Liver (tissue), 8 donors: ENCODE measurements at regions not wholly inside any gene's neighbourhood (a gene's known extent, or its start where the extent isn't known, plus 50 kb on each side); places are given as distances from the start of the nearest gene placed in this dataset.

ENCODE experiments used
- DNase-seq: peaks from one replicate; pipeline ENCODE4 v3.0.0-alpha.2; 2017; ENCODE audit warnings: low spot score
- H3K27ac ChIP-seq, 2 donors: one replicate each; pipeline ENCODE4 v1.7.0; 2013; ENCODE audit warnings: inconsistent platforms in 2 of 2, low read length in 2 of 2, control low read depth in 1 of 2, low read depth in 1 of 2, mild to moderate bottlenecking in 1 of 2
- H3K27me3 ChIP-seq, 4 donors: one replicate each; pipeline versions ENCODE4 v1.6.1 to v1.7.0; 2013; ENCODE audit warnings: low read length in 3 of 4, inconsistent platforms in 1 of 4, mild to moderate bottlenecking in 1 of 4, moderate library complexity in 1 of 4; ENCODE audit not compliant: control insufficient read depth in 4 of 4, insufficient read depth in 4 of 4
- H3K36me3 ChIP-seq, 4 donors: one replicate each; pipeline versions ENCODE4 v1.6.1 to v1.7.0; 2013; ENCODE audit warnings: low read length in 3 of 4, mild to moderate bottlenecking in 3 of 4, low read depth in 1 of 4, moderate library complexity in 1 of 4; ENCODE audit not compliant: control insufficient read depth in 4 of 4, insufficient read depth in 3 of 4
- H3K4me1 ChIP-seq, 4 donors: one replicate each; pipeline versions ENCODE4 v1.6.1 to v1.7.0; 2013; ENCODE audit warnings: low read length in 3 of 4, mild to moderate bottlenecking in 3 of 4, moderate library complexity in 1 of 4; ENCODE audit not compliant: control insufficient read depth in 4 of 4, insufficient read depth in 4 of 4
- H3K4me3 ChIP-seq, 3 donors: one replicate each; pipeline versions ENCODE4 v1.6.1 to v1.7.0; 2013; ENCODE audit warnings: low read length in 3 of 3, control low read depth in 1 of 3, low read depth in 1 of 3, mild to moderate bottlenecking in 1 of 3
- H3K9ac ChIP-seq, 2 donors: one replicate each; pipeline ENCODE4 v1.7.0; 2013; ENCODE audit warnings: low read length in 2 of 2, mild to moderate bottlenecking in 2 of 2, moderate library complexity in 2 of 2, control low read depth in 1 of 2, low read depth in 1 of 2
- H3K9me3 ChIP-seq, 4 donors: one replicate each; pipeline versions ENCODE4 v1.6.1 to v1.7.0; 2013; ENCODE audit warnings: low read length in 3 of 4; ENCODE audit not compliant: control insufficient read depth in 4 of 4
- ATF3 ChIP-seq: IDR thresholded peaks from 2 replicates; pipeline ENCODE4 v1.6.1; 2016; ENCODE audit warnings: antibody characterized with exemption
- CTCF ChIP-seq: fragments of 150-350 bp; IDR thresholded peaks from 2 replicates; pipeline ENCODE4 v1.5.1; 2017; ENCODE audit warnings: improper control_type of control experiment, low read depth, low read length; ENCODE audit not compliant: missing input control
- EGR1 ChIP-seq, 2 donors: IDR thresholded peaks; 2 replicates each; pipeline ENCODE4 v1.6.1; 2016 to 2018; ENCODE audit warnings: antibody characterized with exemption in 2 of 2, low read depth in 2 of 2
- FOXA1 ChIP-seq: IDR thresholded peaks from 2 replicates; pipeline ENCODE4 v1.6.1; 2016; ENCODE audit warnings: antibody characterized with exemption
- FOXA2 ChIP-seq: IDR thresholded peaks from 2 replicates; pipeline ENCODE4 v1.6.1; 2016; ENCODE audit warnings: antibody characterized with exemption
- GABPA ChIP-seq, 2 donors: IDR thresholded peaks in 1 of 2; conservative IDR thresholded peaks in 1 of 2; 2 replicates each; pipeline ENCODE4 v1.6.1; 2016; ENCODE audit warnings: antibody characterized with exemption in 2 of 2, mild to moderate bottlenecking in 1 of 2, moderate library complexity in 1 of 2
- HNF4A ChIP-seq, 2 donors: conservative IDR thresholded peaks; 2 replicates each; pipeline ENCODE4 v1.6.1; 2016; ENCODE audit warnings: antibody characterized with exemption in 2 of 2, mild to moderate bottlenecking in 2 of 2
- HNF4G ChIP-seq: IDR thresholded peaks from 2 replicates; pipeline ENCODE4 v1.6.1; 2016; ENCODE audit warnings: antibody characterized with exemption
- JUND ChIP-seq, 2 donors: IDR thresholded peaks; 2 replicates each; pipeline ENCODE4 v1.6.1; 2016; ENCODE audit warnings: antibody characterized with exemption in 2 of 2
- MAX ChIP-seq: IDR thresholded peaks from 2 replicates; pipeline ENCODE4 v1.6.1; 2016; ENCODE audit warnings: antibody characterized with exemption
- NR2F2 ChIP-seq: IDR thresholded peaks from 2 replicates; pipeline ENCODE4 v1.6.1; 2016; ENCODE audit warnings: antibody characterized with exemption
- RAD21 ChIP-seq, 2 donors: IDR thresholded peaks; 2 replicates each; pipeline ENCODE4 v1.6.1; 2016; ENCODE audit warnings: antibody characterized with exemption in 2 of 2, mild to moderate bottlenecking in 2 of 2
- REST ChIP-seq: IDR thresholded peaks from 2 replicates; pipeline ENCODE4 v1.6.1; 2016; ENCODE audit warnings: antibody characterized with exemption, mild to moderate bottlenecking
- RXRA ChIP-seq, 2 donors: IDR thresholded peaks; 2 replicates each; pipeline ENCODE4 v1.6.1; 2017 to 2018; ENCODE audit warnings: antibody characterized with exemption in 2 of 2, mild to moderate bottlenecking in 1 of 2
- SP1 ChIP-seq: IDR thresholded peaks from 2 replicates; pipeline ENCODE4 v1.6.1; 2018; ENCODE audit warnings: antibody characterized with exemption, mild to moderate bottlenecking
- TAF1 ChIP-seq: conservative IDR thresholded peaks from 2 replicates; pipeline ENCODE4 v1.6.1; 2016; ENCODE audit warnings: antibody characterized with exemption, mild to moderate bottlenecking
- YY1 ChIP-seq: IDR thresholded peaks from 2 replicates; pipeline ENCODE4 v1.6.1; 2016; ENCODE audit warnings: antibody characterized with exemption, mild to moderate bottlenecking
- WGBS: extraction: QIAGEN DNeasy Blood & Tissue Kit; methylation state at CpG from one replicate; pipeline ENCODE4 v1.1.7; 2013; 5-methylcytosine and 5-hydroxymethylcytosine counted together
- TF ChIP-seq, protein P1 (sequence below): IDR thresholded peaks from 2 replicates; pipeline ENCODE4 v1.6.1; 2016; ENCODE audit warnings: antibody characterized with exemption
- donor health status: healthy.
- donor health status: healthy.
- donor health status: healthy.
- donor health status: healthy.
- donor health status: healthy.

DNA sequence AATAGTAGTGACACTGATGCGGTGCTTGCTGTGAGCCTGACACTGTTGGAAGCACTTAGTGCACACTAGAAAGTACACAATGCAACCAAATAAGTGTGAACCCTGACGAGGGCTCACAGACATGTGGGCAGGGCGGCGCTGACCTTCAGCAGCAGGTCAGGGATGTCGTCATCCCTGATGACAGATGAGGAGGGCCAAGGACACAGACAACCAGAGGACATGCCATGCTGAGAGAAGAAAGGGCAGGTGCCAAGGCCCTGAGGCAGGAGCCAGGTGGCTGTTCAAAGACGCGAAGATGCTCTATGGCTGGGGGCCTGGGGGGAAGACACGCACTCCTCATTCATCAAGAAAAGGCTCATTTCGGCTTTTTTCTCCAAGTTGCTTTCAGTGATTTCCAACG lies 176.4 kb upstream of the CST7 start:
- H3K27me3 ChIP-seq = no peaks in the 10 kb centered on the region
- DNase-seq = no peak
- H3K27ac ChIP-seq = no peak overlapping the region
- no peaks in the 10 kb centered on the region for H3K4me1 ChIP-seq
- no peak overlapping the region for H3K4me3 ChIP-seq
- H3K9ac ChIP-seq = no peak overlapping the region
- TF ChIP-seq SP1 = no peak
- no peak for TF ChIP-seq GABPA (IDR thresholded peaks at IDR 0.05 in 1 of 2, conservative IDR thresholded peaks at IDR 0.05 in 1 of 2)
- TF ChIP-seq RAD21 (IDR thresholded peaks at IDR 0.05) = no peak
- TF ChIP-seq RXRA (IDR thresholded peaks at IDR 0.05) = no peak
- no peak for TF ChIP-seq MAX
- no peak for TF ChIP-seq TAF1
- peaks cover 0 to 9% (median 0%) of the 10 kb centered on the region in 4 donors for H3K9me3 ChIP-seq
- WGBS = 71% methylated on average over 10 of the region's 10 CpGs
- H3K36me3 ChIP-seq = no peaks in the 10 kb centered on the region

GRCh38 chr20:24773168-24773567 lies 175.9 kb upstream of the CST7 start:
- Histone ChIP-seq H3K4me1 (no peaks in the 10 kb centered on the region), H3K27ac (no peak overlapping the region), H3K36me3 (no peaks in the 10 kb centered on the region), H3K27me3 (no peaks in the 10 kb centered on the region), H3K4me3 (no peak overlapping the region), H3K9ac (no peak overlapping the region), H3K9me3 (peaks cover 0 to 9% (median 0%) of the 10 kb centered on the region in 4 donors)
- 83% methylated on average over 5 of the region's 5 CpGs for WGBS
- no peak for TF ChIP-seq MAX
- TF ChIP-seq REST = no peak
- no peak for TF ChIP-seq HNF4A (conservative IDR thresholded peaks at IDR 0.05)
- TF ChIP-seq GABPA (IDR thresholded peaks at IDR 0.05 in 1 of 2, conservative IDR thresholded peaks at IDR 0.05 in 1 of 2) = no peak
- TF ChIP-seq JUND (IDR thresholded peaks at IDR 0.05) = no peak
- TF ChIP-seq EGR1 (IDR thresholded peaks at IDR 0.05; ENCODE audit: low read depth in 2 of 2) = no peak
- no peak for TF ChIP-seq TAF1
- TF ChIP-seq CTCF = no peak
- TF ChIP-seq YY1 = no peak
- TF ChIP-seq FOXA2 = no peak
- TF ChIP-seq ATF3 = no peak
- no peak for TF ChIP-seq HNF4G
- no peak for TF ChIP-seq FOXA1
- TF ChIP-seq RAD21 (IDR thresholded peaks at IDR 0.05) = no peak
- TF ChIP-seq NR2F2 = no peak
- no peak for TF ChIP-seq SP1
- TF ChIP-seq, protein P1, sequence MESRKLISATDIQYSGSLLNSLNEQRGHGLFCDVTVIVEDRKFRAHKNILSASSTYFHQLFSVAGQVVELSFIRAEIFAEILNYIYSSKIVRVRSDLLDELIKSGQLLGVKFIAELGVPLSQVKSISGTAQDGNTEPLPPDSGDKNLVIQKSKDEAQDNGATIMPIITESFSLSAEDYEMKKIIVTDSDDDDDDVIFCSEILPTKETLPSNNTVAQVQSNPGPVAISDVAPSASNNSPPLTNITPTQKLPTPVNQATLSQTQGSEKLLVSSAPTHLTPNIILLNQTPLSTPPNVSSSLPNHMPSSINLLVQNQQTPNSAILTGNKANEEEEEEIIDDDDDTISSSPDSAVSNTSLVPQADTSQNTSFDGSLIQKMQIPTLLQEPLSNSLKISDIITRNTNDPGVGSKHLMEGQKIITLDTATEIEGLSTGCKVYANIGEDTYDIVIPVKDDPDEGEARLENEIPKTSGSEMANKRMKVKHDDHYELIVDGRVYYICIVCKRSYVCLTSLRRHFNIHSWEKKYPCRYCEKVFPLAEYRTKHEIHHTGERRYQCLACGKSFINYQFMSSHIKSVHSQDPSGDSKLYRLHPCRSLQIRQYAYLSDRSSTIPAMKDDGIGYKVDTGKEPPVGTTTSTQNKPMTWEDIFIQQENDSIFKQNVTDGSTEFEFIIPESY = no peak
- no peak for TF ChIP-seq RXRA (IDR thresholded peaks at IDR 0.05)
- no peak for DNase-seq
